ENCODE measurements at regions not wholly inside any gene's neighbourhood (a gene's known extent, or its start where the extent isn't known, plus 50 kb on each side); places are given as distances from the start of the nearest gene placed in this dataset.

DNA sequence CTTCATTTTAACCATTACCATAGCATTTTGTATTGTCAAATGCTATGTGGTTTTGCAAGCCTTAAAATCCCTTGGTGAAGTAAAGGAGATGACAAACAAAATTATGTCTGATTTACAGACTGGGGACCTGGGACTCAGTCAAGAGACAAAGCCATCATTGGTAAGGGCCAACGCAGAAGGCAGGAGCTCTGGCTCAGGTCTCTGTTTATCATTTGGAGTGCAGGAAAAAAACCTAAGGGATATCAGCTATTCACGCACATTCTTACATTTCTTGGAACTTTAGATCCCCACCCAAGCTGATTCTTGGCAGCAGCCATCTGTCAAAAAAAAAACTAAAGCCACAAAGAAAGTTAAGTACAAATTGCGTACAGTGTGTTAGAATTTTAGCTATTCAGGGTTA, 731.9 kb downstream of the STPG2 start:
- no peaks in the 10 kb centered on the region for H4K20me1 ChIP-seq (ENCODE audit: insufficient read depth, low read length)
- DNase-seq, result no peak

More for the DNA sequence above, 731.9 kb downstream of the STPG2 start:
- Histone ChIP-seq H3K4ac (ENCODE audit: low read depth, low read length) (no peak overlapping the region), H3K36me3 (ENCODE audit: control insufficient read depth, insufficient read depth, low read length) (no peaks in the 10 kb centered on the region), H2BK120ac (ENCODE audit: low read depth, low read length) (no peak overlapping the region), H4K5ac (ENCODE audit: low read depth, low read length) (no peak overlapping the region), H4K8ac (ENCODE audit: low read depth in 2 of 2, low read length in 2 of 2) (no peak overlapping the region), H3K9me1 (ENCODE audit: insufficient read depth, low read length) (no peaks in the 10 kb centered on the region), H3K4me1 (ENCODE audit: control insufficient read depth, insufficient read depth, low read length) (no peaks in the 10 kb centered on the region), H2BK15ac (ENCODE audit: low read depth, low read length) (no peak overlapping the region), H2AK5ac (ENCODE audit: low read depth, low read length) (no peak overlapping the region), H2AK9ac (replicated peaks; ENCODE audit: low read depth, low read length, poor library complexity) (no peak overlapping the region), H2BK20ac (ENCODE audit: low read depth, low read length) (no peak overlapping the region), H4K91ac (ENCODE audit: insufficient read depth, low read depth, low read length) (no peak overlapping the region), H3K27me3 (ENCODE audit: control insufficient read depth, insufficient read depth, low read length) (no peaks in the 10 kb centered on the region), H3K23ac (ENCODE audit: low read depth, low read length) (no peak overlapping the region), H2BK5ac (ENCODE audit: low read depth, low read length, poor library complexity, severe bottlenecking) (no peak overlapping the region), H3K27ac (ENCODE audit: insufficient read depth, low read length) (no peak overlapping the region), H3K18ac (ENCODE audit: low read depth, low read length) (no peak overlapping the region), H3K4me3 (ENCODE audit: insufficient read depth, low read depth, low read length) (no peak overlapping the region), H2AFZ (replicated peaks; ENCODE audit: low read length, poor library complexity) (no peak overlapping the region), H3K14ac (replicated peaks; ENCODE audit: low read depth, low read length) (no peak overlapping the region), H3K9ac (ENCODE audit: low read depth, low read length) (no peak overlapping the region), H3K9me3 (ENCODE audit: control insufficient read depth, insufficient read depth, low read length) (peaks cover 2% of the 10 kb centered on the region), H3K56ac (ENCODE audit: extremely low read depth, insufficient read depth, low read length) (no peak overlapping the region), H3K79me1 (ENCODE audit: low read depth in 1 of 2, low read length in 2 of 2) (no peaks in the 10 kb centered on the region), H3K4me2 (ENCODE audit: low read depth, low read length) (no peak overlapping the region)
- WGBS, 2 experiments (ENCODE audit: extremely low coverage in 2 of 2, insufficient read length in 1 of 2), result no CpG with 5 or more reads among the region's 3 CpGs
- TF ChIP-seq USF2 (IDR thresholded peaks at IDR 0.05; ENCODE audit: low read depth, low read length), result no peak
- TF ChIP-seq CHD1 (IDR thresholded peaks at IDR 0.05; ENCODE audit: low read depth, low read length), result no peak
- no peak for TF ChIP-seq MAFK (IDR thresholded peaks at IDR 0.05; ENCODE audit: low read depth, low read length)
- TF ChIP-seq BHLHE40 (IDR thresholded peaks at IDR 0.05; ENCODE audit: low read depth, low read length), result no peak
- TF ChIP-seq POLR2A (IDR thresholded peaks at IDR 0.05; ENCODE audit: low read depth, low read length), result no peak
- no peak for TF ChIP-seq MXI1 (IDR thresholded peaks at IDR 0.05; ENCODE audit: borderline replicate concordance, low read depth, low read length)
- TF ChIP-seq, protein P1, sequence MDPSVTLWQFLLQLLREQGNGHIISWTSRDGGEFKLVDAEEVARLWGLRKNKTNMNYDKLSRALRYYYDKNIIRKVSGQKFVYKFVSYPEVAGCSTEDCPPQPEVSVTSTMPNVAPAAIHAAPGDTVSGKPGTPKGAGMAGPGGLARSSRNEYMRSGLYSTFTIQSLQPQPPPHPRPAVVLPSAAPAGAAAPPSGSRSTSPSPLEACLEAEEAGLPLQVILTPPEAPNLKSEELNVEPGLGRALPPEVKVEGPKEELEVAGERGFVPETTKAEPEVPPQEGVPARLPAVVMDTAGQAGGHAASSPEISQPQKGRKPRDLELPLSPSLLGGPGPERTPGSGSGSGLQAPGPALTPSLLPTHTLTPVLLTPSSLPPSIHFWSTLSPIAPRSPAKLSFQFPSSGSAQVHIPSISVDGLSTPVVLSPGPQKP (IDR thresholded peaks at IDR 0.05; ENCODE audit: borderline replicate concordance, low read depth, low read length), result no peak
- no peak for TF ChIP-seq RCOR1 (IDR thresholded peaks at IDR 0.05; ENCODE audit: insufficient replicate concordance, low read length)
- TF ChIP-seq CEBPB (IDR thresholded peaks at IDR 0.05; ENCODE audit: low read depth, low read length), result no peak
- no peak for TF ChIP-seq FOS (IDR thresholded peaks at IDR 0.05; ENCODE audit: low read depth, low read length)
- no peak for TF ChIP-seq NFE2L2 (IDR thresholded peaks at IDR 0.05; ENCODE audit: low read depth, low read length)
- TF ChIP-seq RFX5 (IDR thresholded peaks at IDR 0.05; ENCODE audit: low read depth, low read length), result no peak
- TF ChIP-seq RAD21 (IDR thresholded peaks at IDR 0.05; ENCODE audit: low read length), result no peak
- TF ChIP-seq MAZ (IDR thresholded peaks at IDR 0.05; ENCODE audit: borderline replicate concordance, low read depth, low read length), result no peak
- TF ChIP-seq CTCF (conservative IDR thresholded peaks at IDR 0.05; ENCODE audit: low read depth, low read length), result no peak
- no peak for TF ChIP-seq SMC3 (IDR thresholded peaks at IDR 0.05; ENCODE audit: low read depth, low read length)
- intact Hi-C loops (cut with micrococcal nuclease) (no loop called here), in situ Hi-C loops (cut with MboI; ENCODE audit: low sequenced_read_pairs) (no loop called here), dilution Hi-C loops (cut with HindIII; ENCODE audit: low sequenced_read_pairs, unreplicated experiment) (no loop called here)
- no TSS peak for BruUV-seq (replicated peaks)
- ATAC-seq (ENCODE audit: low read depth), result no peak
- ChIA-PET POLR2A (ENCODE audit: unreplicated experiment) (no interaction called here), CTCF (no interaction called here)
